ENCODE measurements at regions not wholly inside any gene's neighbourhood (a gene's known extent, or its start where the extent isn't known, plus 50 kb on each side); places are given as distances from the start of the nearest gene placed in this dataset.
"Not testable (repeated sequence)": the region's sequence is repeated elsewhere in the genome, so short reads cannot be mapped to it uniquely, and the experiment has no call there.

DNA sequence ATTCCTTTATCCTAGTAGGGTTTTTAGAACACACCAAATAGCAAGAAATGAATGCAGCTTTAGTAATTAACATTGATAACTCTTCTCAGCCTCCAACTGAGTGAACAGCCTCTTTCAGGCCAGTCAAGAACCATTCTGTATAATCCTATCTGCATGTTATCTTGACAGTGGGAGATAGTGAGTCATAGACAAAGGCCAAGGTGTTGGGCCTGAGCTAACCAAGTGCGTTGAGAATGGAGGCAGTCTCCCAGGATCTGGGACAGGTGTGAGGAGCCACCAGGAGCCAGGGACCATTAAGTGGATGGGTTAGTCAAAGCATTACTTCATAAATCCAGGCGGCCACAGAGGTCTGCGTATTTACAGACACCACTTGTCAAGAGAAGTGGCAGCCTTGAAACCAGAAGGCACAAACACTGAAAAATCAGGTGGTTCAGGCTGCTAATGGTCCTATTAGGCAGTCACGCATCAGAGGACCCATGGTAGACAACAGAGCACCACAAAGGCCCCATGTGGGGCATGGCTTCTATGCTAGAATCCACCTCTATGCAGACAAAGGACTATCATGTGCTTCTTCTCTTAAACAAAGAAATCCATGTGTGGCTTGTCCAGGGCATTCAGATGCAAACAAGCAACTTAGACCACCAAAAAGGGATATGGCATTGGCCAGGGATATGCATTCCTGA, 409.7 kb upstream of the PIK3R1 start:
- DNase-seq = no peak

DNA sequence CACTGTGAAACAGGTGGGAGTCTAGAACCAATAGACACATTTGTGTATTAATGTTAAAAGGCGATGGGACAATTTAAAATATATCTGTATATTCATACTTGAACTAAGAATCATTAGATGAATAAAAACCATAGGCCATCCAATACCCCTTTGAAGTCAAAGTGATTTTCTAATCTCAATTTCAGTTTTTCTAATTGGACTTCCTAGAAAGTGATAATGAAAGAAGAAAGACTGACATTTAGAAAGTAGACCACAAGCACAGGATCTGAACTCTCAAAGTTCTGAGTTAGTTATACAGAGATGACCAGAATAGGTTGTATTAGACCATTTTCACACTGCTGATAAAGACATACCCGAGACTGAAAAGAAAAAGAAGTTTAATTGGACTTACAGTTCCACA, 412.8 kb upstream of the PIK3R1 start:
- DNase-seq = no peak

DNA sequence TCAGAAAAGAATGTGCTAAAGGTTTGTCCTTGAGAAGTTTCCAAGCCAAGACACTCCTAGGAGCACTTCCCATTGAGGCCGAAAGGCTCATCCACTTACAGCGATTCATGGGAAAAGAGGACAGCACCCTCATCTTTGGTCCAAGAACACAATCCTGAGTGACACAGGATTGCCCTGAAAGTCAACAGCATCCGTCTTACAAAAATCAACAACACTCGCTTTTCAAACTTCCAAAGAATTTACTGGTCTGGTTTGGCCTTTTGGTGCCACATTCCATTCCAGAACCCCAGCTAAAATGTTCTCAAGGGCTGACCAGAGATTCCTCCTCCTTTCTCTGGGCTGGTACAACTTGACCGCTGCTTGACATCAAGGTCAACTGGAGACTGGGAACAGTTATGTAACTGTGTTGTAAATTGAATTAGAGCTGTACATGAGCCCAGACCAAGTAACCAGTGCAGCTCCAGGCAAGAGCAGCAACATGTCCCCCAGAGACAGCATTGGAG, 415.8 kb upstream of the PIK3R1 start:
- no peak for DNase-seq

DNA sequence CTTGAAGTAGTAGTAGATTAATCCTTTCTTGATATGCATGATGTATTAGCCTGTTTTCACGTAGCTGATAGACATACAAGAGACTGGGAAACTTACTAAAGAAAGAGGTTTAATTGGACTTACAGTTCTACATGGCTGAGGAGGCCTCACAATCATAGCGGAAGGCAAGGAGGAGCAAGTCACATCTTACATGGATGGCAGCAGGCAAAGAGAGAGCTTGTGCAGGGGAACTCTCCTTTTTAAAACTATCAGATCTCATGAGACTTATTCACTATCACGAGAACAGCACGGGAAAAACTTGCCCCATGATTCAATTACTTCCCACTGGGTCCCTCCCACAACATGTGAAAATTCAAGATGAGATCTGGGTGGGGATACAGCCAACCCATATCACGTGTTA, 417.1 kb upstream of the PIK3R1 start:
- DNase-seq = not testable (repeated sequence)

DNA sequence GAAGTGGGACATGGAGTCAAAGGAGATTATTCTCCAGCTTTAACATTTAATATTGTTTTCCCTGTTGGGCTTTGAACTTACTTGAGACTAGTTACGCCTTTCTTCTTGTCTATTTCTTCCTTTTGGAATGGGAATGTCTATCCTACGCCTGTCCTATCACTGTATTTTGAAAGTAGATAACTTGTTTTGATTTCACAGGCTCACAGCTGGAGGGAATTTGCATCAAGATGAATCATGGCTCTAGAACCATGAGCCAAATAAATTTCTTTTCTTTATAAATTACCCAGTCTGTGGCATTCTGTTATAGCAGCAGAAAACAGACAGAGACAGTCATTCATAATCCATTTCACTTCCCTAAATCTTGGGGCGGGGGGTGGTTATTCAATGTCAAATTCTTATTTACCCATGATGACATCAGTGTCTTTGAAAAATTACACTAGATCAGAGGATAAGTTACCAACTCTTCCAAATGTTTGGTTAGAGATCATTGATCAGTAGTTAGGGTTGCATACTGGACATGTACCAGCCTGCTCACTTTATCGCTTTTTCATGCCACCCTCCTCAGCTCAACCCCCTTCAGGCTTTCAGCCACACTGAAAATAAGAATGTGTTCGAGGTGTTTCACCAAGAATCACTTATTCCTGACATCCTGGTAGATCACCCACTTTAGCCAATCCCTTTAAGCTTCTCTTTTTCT, 419.6 kb upstream of the PIK3R1 start:
- no peak for DNase-seq

DNA sequence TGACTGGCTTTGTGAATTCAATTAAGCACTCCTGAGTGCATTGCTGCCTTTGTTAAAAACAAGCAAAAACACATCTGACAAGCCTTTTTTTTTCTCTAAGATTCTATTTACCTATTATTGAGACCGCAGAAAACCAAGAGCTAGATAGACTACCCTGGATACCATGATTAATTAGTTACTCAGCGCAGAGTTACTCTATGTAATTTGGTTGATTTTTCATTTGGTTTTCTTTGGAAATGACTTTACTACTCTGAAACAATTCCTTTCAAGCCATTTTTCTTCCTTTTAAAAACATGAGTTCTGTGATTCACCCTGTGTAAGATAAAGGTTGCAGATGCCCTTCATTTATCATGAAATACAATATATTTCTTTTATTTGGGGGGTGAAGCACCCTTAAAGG, 421.6 kb upstream of the PIK3R1 start:
- no peak for DNase-seq

DNA sequence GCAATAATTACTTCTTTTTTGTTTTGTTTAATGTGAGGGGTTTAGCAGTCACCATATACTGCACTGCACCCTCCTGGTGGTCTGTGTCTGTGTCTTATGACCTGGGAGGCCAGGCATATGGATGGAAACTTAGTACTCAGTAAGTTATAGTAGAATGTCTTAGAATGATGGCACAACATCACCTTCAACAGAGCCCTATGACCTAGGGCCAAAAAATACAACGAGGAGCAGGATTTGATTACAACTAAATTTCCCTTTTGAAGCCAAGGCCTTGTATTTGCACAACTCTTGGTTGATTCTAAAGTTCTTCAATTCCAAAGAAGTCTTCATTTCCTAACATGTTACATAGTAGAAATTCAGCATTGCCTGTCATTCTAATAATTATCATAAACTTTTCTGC, 422.1 kb upstream of the PIK3R1 start:
- no peak for DNase-seq

DNA sequence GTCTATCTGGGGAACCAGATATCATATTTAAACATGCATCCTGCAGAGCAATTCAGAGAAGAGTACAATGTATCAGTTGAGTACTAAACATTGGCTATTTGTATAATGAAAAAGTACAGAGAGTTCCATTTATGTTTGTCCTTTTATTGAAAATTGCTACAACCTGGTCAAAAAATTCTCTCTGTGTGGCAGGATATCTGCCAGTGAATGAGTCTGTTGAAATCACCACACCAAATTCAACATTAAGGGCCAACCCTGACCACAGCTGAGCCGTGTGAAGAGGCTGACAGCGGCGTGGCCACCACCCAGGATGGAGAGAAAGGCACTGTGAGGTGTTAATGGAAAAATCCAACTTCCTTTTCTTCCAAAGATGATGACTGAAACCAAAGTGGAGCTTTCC, 422.7 kb upstream of the PIK3R1 start:
- DNase-seq = no peak

DNA sequence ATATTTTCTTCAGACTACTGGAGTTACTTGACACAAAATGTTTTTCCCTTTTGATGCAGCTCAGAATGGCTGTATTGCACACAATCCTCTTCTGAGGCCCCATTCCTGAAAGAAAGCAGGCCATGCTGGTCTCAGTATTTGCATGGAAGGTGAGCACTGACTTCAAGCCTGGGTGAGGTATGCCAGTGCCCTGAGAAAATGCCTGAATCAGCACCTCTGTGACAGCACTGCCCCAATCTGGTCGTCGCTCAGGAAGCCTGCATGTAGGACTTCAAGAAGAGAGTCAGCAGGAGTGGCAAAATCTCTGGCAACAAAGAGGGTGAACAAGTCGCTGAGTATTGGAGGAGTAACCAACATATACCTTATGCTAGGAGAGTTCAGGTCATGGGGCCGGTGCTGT, 425.2 kb upstream of the PIK3R1 start:
- no peak for DNase-seq

DNA sequence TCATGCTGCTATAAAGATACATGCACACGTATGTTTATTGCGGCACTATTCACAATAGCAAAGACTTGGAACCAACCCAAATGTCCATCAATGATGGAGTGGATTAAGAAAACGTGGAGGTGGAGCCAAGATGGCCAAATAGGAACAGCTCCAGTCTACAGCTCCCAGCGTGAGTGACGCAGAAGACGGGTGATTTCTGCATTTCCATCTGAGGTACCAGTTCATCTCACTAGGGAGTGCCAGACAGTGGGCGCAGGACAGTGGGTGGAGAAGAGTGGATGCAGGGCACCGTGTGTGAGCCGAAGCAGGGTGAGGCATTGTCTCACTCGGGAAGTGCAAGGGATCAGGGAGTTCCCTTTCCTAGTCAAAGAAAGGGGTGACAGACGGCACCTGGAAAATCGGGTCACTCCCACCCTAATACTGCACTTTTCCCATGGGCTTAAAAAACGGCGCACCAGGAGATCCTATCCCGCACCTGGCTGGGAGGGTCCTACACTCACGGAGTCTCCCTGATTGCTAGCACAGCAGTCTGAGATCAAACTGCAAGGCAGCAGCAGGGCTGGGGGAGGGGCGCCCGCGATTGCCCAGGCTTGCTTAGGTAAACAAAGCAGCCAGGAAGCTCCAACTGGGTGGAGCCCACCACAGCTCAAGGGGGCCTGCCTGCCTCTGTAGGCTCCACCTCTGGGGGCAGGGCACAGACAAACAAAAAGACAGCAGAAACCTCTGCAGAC, 435.5 kb upstream of the PIK3R1 start:
- not testable (repeated sequence) for DNase-seq

DNA sequence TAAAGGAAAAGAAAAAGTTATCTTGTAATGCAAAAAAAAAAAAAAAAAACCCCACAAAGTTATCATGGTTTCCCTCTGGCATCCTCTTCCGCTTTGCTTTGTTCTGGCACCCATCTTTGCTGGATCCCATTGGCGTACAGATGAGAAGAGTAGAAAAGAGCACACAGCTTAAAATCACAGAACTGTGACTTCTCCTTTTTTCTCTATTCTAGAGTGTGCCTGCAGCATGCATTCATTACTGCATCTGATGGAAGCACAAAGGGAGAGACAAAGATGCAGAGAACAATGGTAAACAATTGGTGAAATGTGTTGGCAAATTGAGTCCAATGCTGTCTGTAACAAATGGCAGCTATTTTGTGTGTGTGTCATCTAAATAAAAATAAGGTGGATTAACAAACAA, 440.8 kb upstream of the PIK3R1 start:
- no peak for DNase-seq

DNA sequence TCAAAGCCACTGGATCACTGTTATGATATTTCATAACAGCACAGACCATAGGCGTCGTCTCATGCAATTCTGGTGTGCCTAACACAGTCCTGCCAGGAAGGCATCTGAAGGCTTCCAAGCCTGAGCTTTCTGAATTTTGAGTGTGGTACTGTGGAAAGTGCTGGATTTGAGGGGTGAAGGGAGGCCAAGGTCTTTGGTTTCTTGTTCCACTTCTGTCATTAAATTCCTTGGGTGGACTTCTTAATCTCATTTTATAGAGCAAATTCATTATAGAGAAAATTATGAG, 441.3 kb upstream of the PIK3R1 start:
- DNase-seq = no peak

DNA sequence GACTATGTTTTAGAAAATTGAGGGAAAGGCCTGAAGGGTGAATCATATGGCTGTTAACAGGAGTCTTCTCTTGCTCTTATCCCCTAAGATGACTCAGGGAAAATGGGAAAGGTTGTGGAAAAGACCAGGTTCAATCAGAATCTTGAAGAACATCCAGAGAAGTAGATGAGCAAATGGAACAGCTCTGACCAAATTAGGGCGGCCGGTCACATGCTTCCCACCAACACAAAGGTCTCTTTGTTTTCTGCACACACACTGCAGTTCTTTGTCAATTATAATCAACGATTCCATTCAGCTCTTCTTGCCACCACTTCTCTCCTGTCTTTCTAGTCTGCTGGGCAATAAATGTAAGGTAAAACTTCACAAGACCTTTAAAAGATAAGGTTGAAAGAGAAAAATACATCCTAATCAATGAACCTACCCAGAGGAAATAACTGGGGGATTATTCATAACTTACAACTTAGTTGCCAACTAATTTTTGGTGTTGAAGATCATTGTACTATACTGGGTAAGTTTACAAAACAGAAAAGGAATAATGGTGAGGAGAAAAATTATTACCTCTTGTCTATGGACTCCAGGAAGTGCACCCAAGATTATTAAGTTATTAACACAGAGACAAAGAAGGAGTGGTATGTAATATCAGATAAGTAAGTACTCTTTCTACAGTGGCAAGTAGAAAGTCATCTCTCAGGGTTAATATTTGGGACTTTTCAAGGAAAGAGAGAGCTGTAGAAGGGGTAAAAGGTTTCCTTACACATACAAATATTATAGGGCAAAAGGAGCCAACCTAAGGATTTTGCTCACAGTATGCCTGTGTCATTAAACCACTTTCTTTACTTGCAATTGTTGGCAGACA, 441.9 kb upstream of the PIK3R1 start:
- no peak for DNase-seq

DNA sequence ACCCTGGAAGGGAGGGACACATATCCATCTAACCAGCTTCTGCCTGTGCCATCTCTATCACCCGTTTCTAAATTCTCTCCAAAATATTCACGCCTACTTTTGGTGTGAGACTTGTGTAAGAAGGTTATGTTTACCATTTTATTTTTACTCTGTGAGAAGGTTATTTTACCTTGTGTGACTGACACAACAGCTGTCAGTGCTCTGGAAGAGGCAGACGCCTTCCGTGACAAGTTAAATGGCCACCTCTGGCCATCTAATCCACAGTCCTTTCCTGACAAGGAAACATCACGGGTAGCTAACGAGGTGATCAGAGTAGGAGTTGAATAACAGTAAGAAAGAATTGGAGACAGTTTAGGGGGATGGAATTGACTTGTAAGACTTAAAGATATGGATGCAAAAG, 443.8 kb upstream of the PIK3R1 start:
- DNase-seq = no peak

DNA sequence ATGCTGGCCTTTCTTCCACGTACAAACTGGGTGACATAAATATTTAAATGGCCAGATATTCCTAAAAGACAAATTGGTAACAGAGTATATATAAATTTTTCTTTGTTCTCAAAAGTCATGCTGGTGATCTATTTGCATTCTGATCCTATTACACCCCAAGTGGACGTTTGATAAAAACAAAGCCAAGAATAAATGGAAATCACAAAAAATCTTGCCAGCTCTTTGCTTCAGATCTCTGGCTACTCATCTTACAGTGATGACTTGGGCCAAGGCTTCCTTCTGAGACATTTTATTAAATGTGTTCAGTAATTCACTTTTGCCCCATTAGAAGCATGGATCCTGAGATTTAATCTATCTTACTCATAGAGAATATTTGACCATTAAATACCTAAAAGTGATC, 444.3 kb upstream of the PIK3R1 start:
- DNase-seq = no peak

DNA sequence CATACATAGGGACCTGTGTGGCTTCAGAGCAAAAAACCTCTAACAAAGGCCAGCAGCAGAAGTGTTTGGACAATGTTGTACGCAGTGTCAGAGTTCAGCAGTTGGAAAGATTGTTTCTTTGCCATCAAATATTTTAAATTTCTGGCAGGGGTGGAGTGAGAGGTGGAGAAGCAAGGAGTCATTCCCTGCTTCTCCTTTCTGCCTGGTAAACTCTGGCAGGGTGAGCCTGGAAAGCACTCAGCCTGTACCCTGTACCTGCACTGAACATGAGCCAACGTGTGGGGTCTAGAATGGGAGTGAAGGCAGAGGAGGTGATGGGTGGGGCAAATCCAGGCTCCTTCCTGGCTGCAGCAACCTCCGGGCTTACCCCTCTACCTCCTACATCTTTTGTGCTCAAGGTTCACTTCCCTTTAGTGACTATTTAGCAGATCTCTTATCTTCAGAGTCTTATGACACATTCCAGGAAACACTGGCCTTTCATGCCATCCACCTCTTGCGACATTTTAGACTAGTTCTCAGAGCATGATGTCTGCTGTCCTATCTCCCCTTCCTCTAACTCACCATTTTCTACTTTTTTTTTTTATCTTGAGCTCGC, 445.0 kb upstream of the PIK3R1 start:
- no peak for DNase-seq

DNA sequence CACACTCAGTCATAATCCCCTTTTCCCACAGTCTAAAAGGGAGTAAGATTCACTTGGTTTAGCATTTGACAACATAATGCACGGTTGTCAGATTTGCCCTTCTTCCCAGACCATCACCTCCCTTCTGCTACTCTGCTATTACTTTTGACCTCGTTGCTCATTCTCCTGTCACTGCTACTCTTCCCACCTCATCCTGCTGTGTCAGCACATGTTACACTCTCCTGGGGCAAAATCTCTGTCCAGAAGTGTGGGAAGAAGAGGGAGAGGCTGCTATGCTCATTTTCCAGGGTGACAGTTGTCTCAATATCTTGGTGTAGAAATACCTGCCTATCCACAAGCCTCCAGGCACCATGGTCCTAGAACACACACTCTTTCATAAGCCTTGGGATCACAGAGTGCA, 449.9 kb upstream of the PIK3R1 start:
- no peak for DNase-seq

DNA sequence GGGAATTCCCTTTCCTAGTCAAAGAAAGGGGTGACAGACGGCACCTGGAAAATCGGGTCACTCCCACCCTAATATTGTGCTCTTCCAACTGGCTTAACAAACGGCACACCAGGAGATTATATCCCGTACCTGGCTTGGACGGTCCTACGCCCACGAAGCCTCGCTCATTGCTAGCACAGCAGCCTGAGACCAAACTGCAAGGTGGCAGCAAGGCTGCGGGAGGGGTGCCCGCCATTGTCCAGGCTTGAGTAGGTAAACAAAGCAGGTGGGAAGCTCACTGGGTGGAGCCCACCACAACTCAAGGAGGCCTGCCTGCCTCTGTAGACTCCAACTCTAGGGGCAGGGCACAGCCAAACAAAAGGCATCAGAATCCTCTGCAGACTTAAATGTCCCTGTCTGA, 457.8 kb upstream of the PIK3R1 start:
- DNase-seq = not testable (repeated sequence)

DNA sequence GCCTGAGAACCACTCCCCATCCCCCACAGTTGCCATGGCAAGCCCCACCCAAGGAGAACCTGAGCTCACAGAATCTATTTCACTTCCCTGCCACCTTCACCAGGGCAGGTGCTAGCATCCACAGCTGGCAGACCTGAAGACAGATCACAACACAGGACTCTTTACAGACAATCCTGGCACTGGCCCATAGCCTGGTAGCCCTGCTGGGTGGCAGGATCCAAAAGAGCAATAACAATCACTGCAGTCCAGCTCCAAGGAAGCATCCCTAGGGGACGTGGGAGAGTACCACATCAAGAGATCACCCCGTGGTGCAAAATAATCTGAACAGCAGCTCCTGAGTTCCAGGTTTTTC, 463.2 kb upstream of the PIK3R1 start:
- DNase-seq = no peak

DNA sequence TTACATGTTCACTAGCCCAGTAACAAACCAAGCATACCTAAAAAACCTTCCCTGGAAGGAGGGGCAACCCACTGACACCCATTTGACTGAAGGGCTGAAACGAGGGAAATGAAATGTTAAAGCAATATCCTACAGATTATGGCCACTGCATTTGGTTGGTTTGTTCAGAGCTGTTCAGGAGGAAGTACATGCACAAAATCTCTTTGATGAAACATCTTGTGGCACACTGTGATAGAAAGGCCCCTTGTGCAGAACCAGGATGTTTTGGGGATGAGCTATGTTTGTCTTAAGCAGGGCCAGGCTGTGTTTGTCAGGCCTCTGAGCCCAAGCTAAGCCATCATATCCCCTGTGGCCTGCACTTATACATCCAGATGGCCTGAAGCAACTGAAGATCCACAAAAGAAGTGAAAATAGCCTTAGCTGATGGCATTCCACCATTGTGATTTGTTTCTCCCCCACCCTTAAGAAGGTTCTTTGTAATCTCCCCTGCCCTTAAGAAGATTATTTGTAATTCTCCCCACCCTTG, 467.3 kb upstream of the PIK3R1 start:
- DNase-seq = no peak

DNA sequence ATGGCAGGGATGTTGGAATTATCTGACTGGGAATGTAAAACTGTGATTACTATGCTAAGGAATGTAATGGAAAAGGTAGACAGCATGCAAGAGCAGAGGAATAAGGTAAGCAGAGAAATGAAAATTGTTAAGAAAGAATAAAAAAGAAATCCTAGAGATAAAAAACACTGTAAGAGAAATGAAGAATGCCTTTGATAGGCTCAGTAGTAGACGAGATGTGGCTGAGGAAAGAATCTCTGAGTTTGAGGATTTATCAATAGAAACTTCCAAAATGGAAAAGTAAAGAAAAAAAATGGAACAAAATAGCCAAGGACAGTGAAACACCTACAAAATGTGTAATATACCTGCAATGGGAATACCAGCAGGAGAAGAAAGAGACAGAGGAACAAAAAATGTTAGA, 468.5 kb upstream of the PIK3R1 start:
- DNase-seq = no peak

DNA sequence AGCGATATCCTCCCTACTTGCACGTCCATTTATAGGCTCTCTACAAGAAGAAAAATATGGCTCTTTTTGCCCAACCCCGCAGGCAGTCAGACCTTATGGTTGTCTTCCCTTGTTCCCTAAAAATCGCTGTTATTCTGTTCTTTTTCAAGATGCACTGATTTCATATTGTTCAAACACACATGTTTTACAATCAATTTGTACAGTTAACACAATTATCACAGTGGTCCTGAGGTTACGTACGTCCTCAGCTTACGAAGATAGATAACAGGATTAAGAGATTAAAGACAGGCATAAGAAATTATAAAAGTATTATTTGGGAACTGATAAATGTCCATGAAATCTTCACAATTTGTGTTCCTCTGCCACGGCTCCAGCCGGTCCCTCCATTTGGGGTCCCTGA, 468.9 kb upstream of the PIK3R1 start:
- not testable (repeated sequence) for DNase-seq

DNA sequence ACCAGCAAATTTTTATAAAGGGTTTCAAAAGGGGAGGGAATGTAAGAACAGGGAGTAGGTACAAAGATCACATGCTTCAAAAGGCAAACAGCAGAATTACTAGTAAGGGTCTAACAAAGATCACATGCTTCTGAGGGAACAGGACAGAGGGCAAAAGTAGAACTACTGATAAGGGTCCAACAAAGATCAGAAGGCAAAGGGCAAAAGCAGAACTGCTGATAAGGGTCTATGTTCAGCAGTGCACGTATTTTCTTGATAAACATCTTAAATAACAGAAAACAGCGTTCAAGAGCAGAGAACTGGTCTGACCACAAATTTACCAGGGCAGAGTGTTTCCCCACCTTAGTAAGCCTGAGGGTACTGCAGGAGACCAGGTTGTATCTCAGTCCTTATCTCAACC, 469.5 kb upstream of the PIK3R1 start:
- no peak for DNase-seq
